Endothelial cell (in vitro differentiated cells): ENCODE measurements at regions not wholly inside any gene's neighbourhood (a gene's known extent, or its start where the extent isn't known, plus 50 kb on each side); places are given as distances from the start of the nearest gene placed in this dataset.

Experiments
- DNase-seq: peaks from one replicate; pipeline ENCODE4 v3.0.0; 2021; ENCODE audit warnings: low spot score
- H3K27ac Mint-ChIP-seq: one replicate; pipeline ENCODE4 v1.8.0; 2021; ENCODE audit warnings: mixed read lengths, inconsistent platforms; ENCODE audit not compliant: unreplicated experiment
- H3K27me3 Mint-ChIP-seq: one replicate; pipeline ENCODE4 v1.8.0; 2021; ENCODE audit warnings: mild to moderate bottlenecking, moderate library complexity, mixed read lengths, inconsistent platforms; ENCODE audit not compliant: unreplicated experiment
- H3K36me3 Mint-ChIP-seq: one replicate; pipeline ENCODE4 v1.8.0; 2021; ENCODE audit warnings: mild to moderate bottlenecking, low read depth, mixed read lengths, inconsistent platforms; ENCODE audit not compliant: unreplicated experiment
- H3K4me1 Mint-ChIP-seq: one replicate; pipeline ENCODE4 v1.8.0; 2021; ENCODE audit warnings: mild to moderate bottlenecking, mixed read lengths, inconsistent platforms; ENCODE audit not compliant: unreplicated experiment
- H3K4me3 Mint-ChIP-seq: one replicate; pipeline ENCODE4 v1.8.0; 2021; ENCODE audit warnings: mild to moderate bottlenecking, mixed read lengths, inconsistent platforms; ENCODE audit not compliant: unreplicated experiment
- H3K9me3 Mint-ChIP-seq: one replicate; pipeline ENCODE4 v1.8.0; 2021; ENCODE audit warnings: mixed read lengths, inconsistent platforms; ENCODE audit not compliant: unreplicated experiment
- TF ChIP-seq, protein P1 (sequence below): fragments of 200-600 bp; sonication (generic); IDR thresholded peaks from one replicate; pipeline ENCODE4 v1.5.0; 2021; ENCODE audit warnings: antibody characterized with exemption; ENCODE audit not compliant: unreplicated experiment

DNA sequence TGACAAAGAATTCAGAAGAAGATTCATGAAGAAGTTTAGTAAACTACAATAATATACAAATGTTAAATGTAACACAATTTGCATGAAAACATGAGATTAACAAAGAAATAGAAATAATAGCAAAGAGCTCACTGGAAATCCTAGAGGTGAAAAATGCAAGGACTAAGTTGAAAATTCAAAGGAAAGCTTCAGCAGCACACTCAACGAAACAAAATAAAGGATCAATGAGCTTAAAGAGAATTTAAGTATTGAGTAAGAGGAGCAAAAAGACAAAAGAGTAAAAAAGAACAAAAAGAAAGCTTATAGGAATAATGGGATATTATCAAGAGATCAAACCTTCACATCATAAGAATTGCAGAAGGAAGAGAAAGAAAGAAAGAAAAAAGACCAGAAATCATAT is 583.8 kb upstream of the NECTIN3 start:
- no peak for DNase-seq
- H3K27ac Mint-ChIP-seq: no peak overlapping the region
- no peaks in the 10 kb centered on the region for H3K36me3 Mint-ChIP-seq
- no peaks in the 10 kb centered on the region for H3K27me3 Mint-ChIP-seq
- TF ChIP-seq, protein P1, sequence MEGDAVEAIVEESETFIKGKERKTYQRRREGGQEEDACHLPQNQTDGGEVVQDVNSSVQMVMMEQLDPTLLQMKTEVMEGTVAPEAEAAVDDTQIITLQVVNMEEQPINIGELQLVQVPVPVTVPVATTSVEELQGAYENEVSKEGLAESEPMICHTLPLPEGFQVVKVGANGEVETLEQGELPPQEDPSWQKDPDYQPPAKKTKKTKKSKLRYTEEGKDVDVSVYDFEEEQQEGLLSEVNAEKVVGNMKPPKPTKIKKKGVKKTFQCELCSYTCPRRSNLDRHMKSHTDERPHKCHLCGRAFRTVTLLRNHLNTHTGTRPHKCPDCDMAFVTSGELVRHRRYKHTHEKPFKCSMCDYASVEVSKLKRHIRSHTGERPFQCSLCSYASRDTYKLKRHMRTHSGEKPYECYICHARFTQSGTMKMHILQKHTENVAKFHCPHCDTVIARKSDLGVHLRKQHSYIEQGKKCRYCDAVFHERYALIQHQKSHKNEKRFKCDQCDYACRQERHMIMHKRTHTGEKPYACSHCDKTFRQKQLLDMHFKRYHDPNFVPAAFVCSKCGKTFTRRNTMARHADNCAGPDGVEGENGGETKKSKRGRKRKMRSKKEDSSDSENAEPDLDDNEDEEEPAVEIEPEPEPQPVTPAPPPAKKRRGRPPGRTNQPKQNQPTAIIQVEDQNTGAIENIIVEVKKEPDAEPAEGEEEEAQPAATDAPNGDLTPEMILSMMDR: no peak
- H3K4me3 Mint-ChIP-seq: no peak overlapping the region
- H3K9me3 Mint-ChIP-seq: peaks cover 7% of the 10 kb centered on the region
- no peaks in the 10 kb centered on the region for H3K4me1 Mint-ChIP-seq

DNA sequence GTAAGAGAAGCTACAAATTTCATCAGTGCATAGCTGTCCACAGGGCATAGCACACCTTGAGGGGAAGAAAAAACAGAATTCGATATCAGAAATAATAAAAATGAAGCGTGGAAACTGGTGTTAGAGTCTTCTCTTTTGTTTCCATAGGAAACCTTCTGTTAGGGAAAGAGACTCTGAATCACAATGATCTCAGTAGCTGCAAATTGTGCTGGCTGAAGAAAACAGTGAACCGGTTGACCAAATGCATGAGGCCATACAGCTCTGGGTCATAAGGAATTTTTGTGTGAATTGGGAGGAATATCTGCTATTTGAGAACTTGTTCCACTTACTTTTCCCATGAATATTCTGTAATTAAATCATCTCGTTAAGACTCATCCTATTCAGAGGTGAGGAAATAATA is 580.2 kb upstream of the NECTIN3 start:
- no peak overlapping the region for H3K27ac Mint-ChIP-seq
- DNase-seq: no peak

GRCh38 chr3:110492876-110493275 is 578.7 kb upstream of the NECTIN3 start:
- TF ChIP-seq, protein P1: no peak
- no peak for DNase-seq
- Mint-ChIP-seq H3K27ac (no peak overlapping the region), H3K27me3 (peaks cover 2% of the 10 kb centered on the region), H3K36me3 (no peaks in the 10 kb centered on the region), H3K4me1 (no peaks in the 10 kb centered on the region), H3K4me3 (no peak overlapping the region), H3K9me3 (peaks cover 3% of the 10 kb centered on the region)

More for the DNA sequence above, 580.2 kb upstream of the NECTIN3 start:
- Mint-ChIP-seq H3K27me3 (peaks cover under 1% of the 10 kb centered on the region), H3K4me3 (no peak overlapping the region), H3K4me1 (no peaks in the 10 kb centered on the region), H3K9me3 (peaks cover 7% of the 10 kb centered on the region), H3K36me3 (no peaks in the 10 kb centered on the region)
- TF ChIP-seq, protein P1: no peak

- TF ChIP-seq, protein P1: no peak
These were observed 578.1 kb upstream of the NECTIN3 start for GRCh38 chr3:110493438-110494092.

GRCh38 chr3:110494093-110494490 is 577.5 kb upstream of the NECTIN3 start:
- Mint-ChIP-seq H3K4me1 (no peaks in the 10 kb centered on the region), H3K27me3 (peaks cover 2% of the 10 kb centered on the region), H3K27ac (no peak overlapping the region), H3K4me3 (no peak overlapping the region), H3K36me3 (no peaks in the 10 kb centered on the region), H3K9me3 (no peaks in the 10 kb centered on the region)
- TF ChIP-seq, protein P1: no peak
- no peak for DNase-seq

More at GRCh38 chr3:110493438-110494092, 578.1 kb upstream of the NECTIN3 start:
- Mint-ChIP-seq H3K36me3 (no peaks in the 10 kb centered on the region), H3K4me1 (no peaks in the 10 kb centered on the region), H3K27me3 (peaks cover 2% of the 10 kb centered on the region), H3K4me3 (no peak overlapping the region), H3K27ac (no peak overlapping the region), H3K9me3 (no peaks in the 10 kb centered on the region)
- DNase-seq: no peak
